ENCODE measurements at regions not wholly inside any gene's neighbourhood (a gene's known extent, or its start where the extent isn't known, plus 50 kb on each side); places are given as distances from the start of the nearest gene placed in this dataset.
"Not testable (repeated sequence)": the region's sequence is repeated elsewhere in the genome, so short reads cannot be mapped to it uniquely, and the experiment has no call there.

DNA sequence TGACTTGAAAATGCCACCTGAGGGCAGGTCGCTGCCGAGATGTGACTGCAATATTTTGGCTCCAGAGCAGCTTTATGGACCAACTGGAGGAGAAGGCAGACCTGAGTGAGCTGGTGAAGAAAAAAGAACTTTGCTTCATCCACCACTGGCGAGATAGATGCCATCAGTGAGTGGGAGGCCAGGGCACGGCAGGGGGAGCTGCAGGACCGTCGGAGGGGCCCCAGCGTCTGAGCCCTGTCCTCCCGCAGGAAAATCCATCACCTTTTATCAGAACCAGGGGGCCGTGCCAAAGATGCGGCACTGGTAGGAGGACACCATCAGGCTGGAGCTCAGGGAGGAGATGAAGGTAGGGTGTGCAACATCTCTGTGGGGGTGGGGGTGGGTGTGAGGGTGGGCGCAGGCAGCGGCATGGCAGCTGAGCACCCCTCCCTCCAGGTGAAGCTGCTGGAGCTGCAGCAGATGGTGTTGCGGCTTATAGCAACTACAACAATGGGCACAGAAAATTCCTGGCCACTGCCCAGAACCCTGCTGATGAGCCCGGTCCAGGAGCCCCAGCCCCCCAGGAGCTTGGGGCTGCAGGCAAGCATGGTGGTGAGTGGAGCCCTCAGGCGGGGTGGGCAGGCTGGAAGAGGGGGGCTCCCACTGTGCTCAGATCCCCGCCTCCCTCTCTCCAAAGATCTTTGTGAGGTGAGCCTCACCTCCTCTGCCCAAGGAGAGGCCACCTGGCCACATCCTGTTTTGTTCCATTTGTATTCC lies 102.4 kb upstream of the FAN1 start:
- not testable (repeated sequence) for H4K20me1 ChIP-seq (ENCODE audit: control insufficient read depth, insufficient read depth, insufficient read length); H2BK120ac ChIP-seq (ENCODE audit: low read depth, low read length, poor library complexity, severe bottlenecking); H3K14ac ChIP-seq (ENCODE audit: insufficient read depth, low read length); H4K91ac ChIP-seq (ENCODE audit: insufficient read length, low read depth, low read length); H2BK15ac ChIP-seq (ENCODE audit: low read depth, low read length); H2BK12ac ChIP-seq (ENCODE audit: insufficient read length, low read depth, low read length); H2BK5ac ChIP-seq (ENCODE audit: insufficient read length, low read length); H2BK20ac ChIP-seq (ENCODE audit: low read depth, low read length, poor library complexity, severe bottlenecking); H3K4me3 Mint-ChIP-seq; H3T11ph ChIP-seq (ENCODE audit: low read length); H3K23me2 ChIP-seq (ENCODE audit: insufficient read length, low read depth, low read length, poor library complexity, severe bottlenecking); H3K23ac ChIP-seq (ENCODE audit: insufficient read length, low read depth, low read length); H3K27me3 Mint-ChIP-seq (ENCODE audit: low read depth); H3K56ac ChIP-seq (ENCODE audit: insufficient read length, low read depth, low read length); H3K4me2 ChIP-seq (ENCODE audit: insufficient read depth, insufficient read length, low read length); H3K4me1 Mint-ChIP-seq; H3K9me3 Mint-ChIP-seq; H3K36me3 Mint-ChIP-seq (ENCODE audit: insufficient read depth in 1 of 3, low read depth in 3 of 3); H3K27ac Mint-ChIP-seq; H4K8ac ChIP-seq (replicated peaks; ENCODE audit: insufficient read length, low read depth, low read length); H3K9me3 ChIP-seq (ENCODE audit: control insufficient read depth, low read depth, low read length); H3K27ac ChIP-seq (ENCODE audit: insufficient read length, low read depth, low read length); H3K18ac ChIP-seq (ENCODE audit: insufficient read length, low read depth, low read length); DNase-seq; H3K4me1 ChIP-seq (ENCODE audit: insufficient read depth, low read length); H3K79me2 ChIP-seq (ENCODE audit: insufficient read depth, low read length); H4K5ac ChIP-seq (ENCODE audit: insufficient read length, low read depth, low read length); H3K9ac ChIP-seq (ENCODE audit: extremely low read depth, insufficient read length, low read length); H2AK5ac ChIP-seq (ENCODE audit: insufficient read length, low read length); H3K79me1 ChIP-seq (ENCODE audit: insufficient read depth, low read depth, low read length, poor library complexity, severe bottlenecking); H3K27me3 ChIP-seq (ENCODE audit: insufficient read depth, low read length); H3K4ac ChIP-seq (ENCODE audit: low read depth, low read length); H2AFZ ChIP-seq (ENCODE audit: low read length)
- WGBS (ENCODE audit: extremely low coverage, insufficient read length, low lambda C conversion rate) = no CpG with 5 or more reads among the region's 16 CpGs
- TF ChIP-seq, protein P1, sequence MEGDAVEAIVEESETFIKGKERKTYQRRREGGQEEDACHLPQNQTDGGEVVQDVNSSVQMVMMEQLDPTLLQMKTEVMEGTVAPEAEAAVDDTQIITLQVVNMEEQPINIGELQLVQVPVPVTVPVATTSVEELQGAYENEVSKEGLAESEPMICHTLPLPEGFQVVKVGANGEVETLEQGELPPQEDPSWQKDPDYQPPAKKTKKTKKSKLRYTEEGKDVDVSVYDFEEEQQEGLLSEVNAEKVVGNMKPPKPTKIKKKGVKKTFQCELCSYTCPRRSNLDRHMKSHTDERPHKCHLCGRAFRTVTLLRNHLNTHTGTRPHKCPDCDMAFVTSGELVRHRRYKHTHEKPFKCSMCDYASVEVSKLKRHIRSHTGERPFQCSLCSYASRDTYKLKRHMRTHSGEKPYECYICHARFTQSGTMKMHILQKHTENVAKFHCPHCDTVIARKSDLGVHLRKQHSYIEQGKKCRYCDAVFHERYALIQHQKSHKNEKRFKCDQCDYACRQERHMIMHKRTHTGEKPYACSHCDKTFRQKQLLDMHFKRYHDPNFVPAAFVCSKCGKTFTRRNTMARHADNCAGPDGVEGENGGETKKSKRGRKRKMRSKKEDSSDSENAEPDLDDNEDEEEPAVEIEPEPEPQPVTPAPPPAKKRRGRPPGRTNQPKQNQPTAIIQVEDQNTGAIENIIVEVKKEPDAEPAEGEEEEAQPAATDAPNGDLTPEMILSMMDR (conservative IDR thresholded peaks at IDR 0.05) = peak; percentile 70

DNA sequence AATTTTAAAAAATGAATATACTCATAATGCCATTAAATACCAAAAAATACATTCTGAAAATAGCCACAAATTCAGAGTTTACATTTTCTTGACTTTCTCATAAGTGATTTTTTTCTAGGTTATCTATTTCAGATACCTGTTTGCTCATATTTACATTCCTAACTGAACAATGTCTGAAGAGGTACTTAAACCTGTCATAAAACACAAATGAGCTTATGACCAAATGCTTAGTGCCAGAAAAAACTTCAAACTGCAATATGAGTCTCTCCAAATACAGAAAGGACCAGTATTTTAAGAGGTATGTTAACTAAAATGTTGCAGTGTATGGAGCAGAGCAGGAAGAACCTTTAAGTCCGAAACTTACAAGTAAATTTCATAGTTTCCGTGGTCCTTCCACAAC lies 101.7 kb upstream of the FAN1 start:
- not testable (repeated sequence) for H3K14ac ChIP-seq (ENCODE audit: insufficient read depth, low read length); H4K8ac ChIP-seq (replicated peaks; ENCODE audit: insufficient read length, low read depth, low read length); H3K23ac ChIP-seq (ENCODE audit: insufficient read length, low read depth, low read length); H3K27me3 ChIP-seq (ENCODE audit: insufficient read depth, low read length); H3K4me2 ChIP-seq (ENCODE audit: insufficient read depth, insufficient read length, low read length); H3K9me3 ChIP-seq (ENCODE audit: control insufficient read depth, low read depth, low read length); H3K56ac ChIP-seq (ENCODE audit: insufficient read length, low read depth, low read length); H2AFZ ChIP-seq (ENCODE audit: low read length); H3K27ac ChIP-seq (ENCODE audit: insufficient read length, low read depth, low read length); H3T11ph ChIP-seq (ENCODE audit: low read length); H3K4me3 Mint-ChIP-seq; H3K79me2 ChIP-seq (ENCODE audit: insufficient read depth, low read length); H3K9me3 Mint-ChIP-seq; DNase-seq; H2BK5ac ChIP-seq (ENCODE audit: insufficient read length, low read length); H3K27me3 Mint-ChIP-seq (ENCODE audit: low read depth); H3K18ac ChIP-seq (ENCODE audit: insufficient read length, low read depth, low read length); H2AK5ac ChIP-seq (ENCODE audit: insufficient read length, low read length); H3K9ac ChIP-seq (ENCODE audit: extremely low read depth, insufficient read length, low read length); H4K20me1 ChIP-seq (ENCODE audit: control insufficient read depth, insufficient read depth, insufficient read length); H4K91ac ChIP-seq (ENCODE audit: insufficient read length, low read depth, low read length); H3K4ac ChIP-seq (ENCODE audit: low read depth, low read length); H3K79me1 ChIP-seq (ENCODE audit: insufficient read depth, low read depth, low read length, poor library complexity, severe bottlenecking); H3K27ac Mint-ChIP-seq; H3K4me1 Mint-ChIP-seq; H2BK20ac ChIP-seq (ENCODE audit: low read depth, low read length, poor library complexity, severe bottlenecking); H3K23me2 ChIP-seq (ENCODE audit: insufficient read length, low read depth, low read length, poor library complexity, severe bottlenecking); H2BK120ac ChIP-seq (ENCODE audit: low read depth, low read length, poor library complexity, severe bottlenecking); H2BK15ac ChIP-seq (ENCODE audit: low read depth, low read length); H3K4me1 ChIP-seq (ENCODE audit: insufficient read depth, low read length); H4K5ac ChIP-seq (ENCODE audit: insufficient read length, low read depth, low read length); H2BK12ac ChIP-seq (ENCODE audit: insufficient read length, low read depth, low read length)
- WGBS (ENCODE audit: extremely low coverage, insufficient read length, low lambda C conversion rate) = no CpG with 5 or more reads among the region's 2 CpGs
- peaks cover 0 to 13% (median 0%) of the 10 kb centered on the region in 3 experiments; a peak in 4 of 7 replicates for H3K36me3 Mint-ChIP-seq (ENCODE audit: insufficient read depth in 1 of 3, low read depth in 3 of 3)
